NCI-H524 treated with DMSO at 0.1 percent for 48 hours (cell line): ENCODE measurements at regions not wholly inside any gene's neighbourhood (a gene's known extent, or its start where the extent isn't known, plus 50 kb on each side); places are given as distances from the start of the nearest gene placed in this dataset.

Source experiments
- DNase-seq: peaks from one replicate; lab custom pipeline; 2025; lab: John Stamatoyannopoulos, UW

DNA sequence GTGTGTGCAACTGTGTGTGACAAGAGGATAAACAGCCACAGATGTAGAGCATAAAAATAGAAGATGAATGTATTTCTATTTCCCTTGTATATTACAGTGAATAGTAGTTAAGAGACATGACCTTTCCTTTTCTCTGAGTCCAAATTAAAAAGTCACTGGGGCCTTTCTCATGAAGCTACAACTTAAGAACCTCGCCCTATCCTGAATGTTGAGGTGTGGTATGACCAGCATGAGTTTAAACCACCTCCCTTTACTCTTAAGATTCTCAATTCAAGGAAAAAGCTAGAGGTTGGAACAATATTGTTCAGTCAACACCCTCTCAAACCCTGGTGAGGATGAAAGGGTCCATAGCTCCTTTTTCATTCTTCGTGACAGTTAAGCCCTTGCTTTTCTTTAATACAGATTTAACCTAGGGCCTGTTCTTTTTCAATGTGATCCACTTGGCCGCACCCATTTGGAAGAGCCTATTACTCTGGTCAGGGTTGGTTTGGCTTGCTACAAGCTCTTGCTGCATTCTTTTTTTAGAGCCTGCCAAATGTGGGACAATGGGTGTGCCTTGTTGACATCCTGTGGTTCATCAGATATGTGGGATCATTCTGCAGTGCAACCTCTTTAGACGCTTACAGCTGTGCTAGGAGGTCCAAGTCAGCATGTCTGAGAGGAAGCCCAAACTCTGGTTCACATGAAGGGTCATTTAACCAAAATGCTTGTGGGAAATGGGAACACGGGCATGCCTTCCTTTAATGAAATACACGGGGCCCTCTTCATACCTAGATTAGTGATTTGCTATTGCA lies 290.0 kb downstream of the HAO1 start:
- no peak for DNase-seq

DNA sequence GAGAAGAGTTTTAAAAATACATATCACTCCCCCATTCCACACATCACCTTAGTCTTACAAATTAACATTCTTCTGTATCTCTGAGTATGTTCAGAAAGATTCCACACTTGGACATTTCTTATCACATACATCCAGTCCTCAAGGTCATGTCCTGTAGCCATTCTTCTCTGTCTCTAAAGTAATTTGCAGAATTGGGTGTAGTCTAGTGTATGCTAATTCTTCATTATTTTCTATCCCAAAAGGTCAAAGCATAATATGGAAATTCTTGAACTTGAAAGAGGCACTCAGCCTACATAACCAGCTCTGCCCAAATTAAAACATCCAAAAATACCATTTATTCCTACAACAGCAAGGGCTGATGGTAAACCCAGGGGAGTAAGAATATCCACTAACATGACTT lies 286.0 kb downstream of the HAO1 start:
- DNase-seq, result no peak

DNA sequence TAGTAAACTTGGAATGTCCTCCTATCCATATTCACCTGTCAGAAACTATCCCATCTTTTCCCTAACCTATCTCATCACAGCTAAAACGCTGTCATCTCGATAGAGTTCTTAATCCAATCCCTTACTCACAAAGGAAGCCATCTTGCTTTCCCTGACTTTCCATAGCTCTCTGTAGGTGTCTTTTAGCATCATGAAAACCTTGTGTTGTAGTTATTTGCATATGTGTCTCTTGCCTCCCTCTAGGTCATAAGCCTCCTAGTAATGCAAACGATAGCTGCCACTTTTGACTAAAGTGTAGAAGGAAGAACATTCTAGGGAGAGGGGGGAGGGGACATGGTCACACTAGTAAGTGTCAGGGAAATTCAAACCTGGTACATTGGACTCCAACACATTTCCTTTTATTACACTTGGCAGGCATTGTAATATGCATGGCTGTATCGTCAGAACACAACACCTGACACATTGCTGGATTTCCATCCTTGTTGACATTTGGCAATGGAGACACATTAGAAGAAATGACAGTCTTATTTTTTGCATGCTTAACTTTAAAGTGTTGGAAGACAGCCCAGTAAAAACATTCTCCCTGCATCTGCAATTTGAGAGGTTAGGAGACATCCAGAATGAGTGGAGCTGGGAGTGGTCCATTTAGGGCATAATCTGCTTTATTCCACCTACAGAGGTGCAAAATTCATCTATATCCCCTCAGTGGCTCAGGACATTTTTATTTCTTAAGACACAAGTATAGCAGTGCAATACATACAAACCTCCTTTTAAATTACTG lies 283.4 kb downstream of the HAO1 start:
- no peak for DNase-seq

DNA sequence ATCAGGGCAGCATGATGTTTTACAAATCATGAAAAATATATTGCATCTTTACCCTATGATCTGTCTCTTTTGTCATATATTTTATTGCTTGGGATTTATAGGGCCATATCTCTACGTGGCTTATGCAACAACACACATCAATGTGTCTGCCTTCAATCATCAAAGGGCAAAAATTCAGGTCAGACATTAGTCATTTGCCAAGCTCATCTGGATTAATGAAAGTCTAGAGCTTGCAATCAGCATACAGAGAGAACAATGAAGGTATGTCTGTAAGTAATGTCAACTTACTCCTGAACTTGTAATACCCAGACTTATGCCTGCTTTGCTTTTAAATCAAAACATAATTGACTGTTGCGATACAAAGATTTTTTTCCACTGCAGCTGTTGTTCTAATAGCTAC lies 282.7 kb downstream of the HAO1 start:
- DNase-seq, result no peak

DNA sequence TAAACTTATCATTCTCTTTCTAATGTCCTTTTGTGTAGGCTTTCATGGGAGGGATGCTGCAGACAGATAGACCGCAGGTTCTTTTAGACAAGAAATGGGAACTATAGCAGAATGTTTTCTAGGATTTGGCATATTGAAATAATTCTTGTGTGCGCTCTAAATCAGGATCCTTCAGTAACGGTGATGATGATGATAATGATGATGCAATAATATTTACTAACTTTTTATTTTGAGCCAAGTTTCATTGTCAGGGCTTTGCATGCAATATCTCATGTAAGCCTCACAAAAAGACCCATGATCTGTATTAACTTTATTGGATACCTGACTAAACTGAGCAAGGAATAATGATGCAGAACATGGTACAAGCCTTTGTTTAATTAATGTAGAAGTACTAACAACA lies 280.1 kb downstream of the HAO1 start:
- DNase-seq, result no peak

DNA sequence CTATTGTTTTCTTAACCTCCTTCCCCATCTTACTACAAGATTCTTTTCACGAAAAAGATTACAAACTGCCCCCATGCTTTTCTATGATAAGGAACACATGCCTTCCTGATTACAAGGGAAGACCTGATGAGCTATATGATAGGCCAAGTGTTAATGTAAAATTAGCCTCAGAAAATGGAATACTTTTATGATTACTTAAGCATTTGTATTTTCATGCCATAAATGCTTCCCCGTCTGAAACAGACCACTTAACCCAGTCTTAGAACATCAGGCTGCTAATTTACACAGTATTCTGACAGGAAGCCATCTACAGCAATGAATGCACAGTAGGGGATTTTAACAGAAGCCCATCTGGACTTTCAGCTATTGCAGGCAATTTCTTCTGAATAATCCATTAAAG lies 274.9 kb downstream of the HAO1 start:
- no peak for DNase-seq

DNA sequence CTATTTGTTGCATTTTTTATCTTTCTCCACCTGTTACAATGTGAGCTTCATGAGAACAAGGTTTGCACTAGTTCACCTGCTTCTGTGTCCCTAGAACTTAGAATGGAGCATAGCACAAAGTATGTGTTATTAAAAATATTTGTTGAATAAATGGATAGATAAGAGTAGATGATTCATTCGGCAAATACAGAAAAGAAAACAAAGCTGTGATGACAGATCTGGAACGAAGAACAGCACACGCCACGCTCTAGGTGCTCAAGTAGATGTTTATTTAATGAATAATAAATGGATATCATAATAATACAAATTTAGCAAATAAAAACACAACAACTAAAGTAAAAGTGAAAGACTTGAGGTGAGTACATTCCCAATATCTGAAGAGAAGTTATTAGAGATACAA lies 273.1 kb downstream of the HAO1 start:
- DNase-seq, result no peak

DNA sequence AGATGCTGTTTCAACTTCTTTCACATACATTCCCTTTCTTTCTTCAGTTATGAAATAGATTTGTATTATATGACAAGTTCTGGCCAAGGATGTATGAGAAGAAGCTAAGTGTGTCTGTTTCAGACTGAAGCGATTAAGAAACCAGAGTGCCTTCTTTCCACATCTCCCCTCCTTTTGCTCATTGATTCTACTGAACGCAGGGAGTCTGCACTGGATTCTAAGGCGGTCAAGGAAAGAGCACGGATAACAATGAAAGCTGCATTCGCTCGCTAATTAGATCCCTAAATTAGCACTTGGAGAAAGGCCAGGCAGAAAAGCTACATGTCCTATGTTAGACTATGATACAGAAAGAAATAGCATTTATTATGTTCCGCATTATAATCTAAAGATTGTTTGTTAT lies 267.7 kb downstream of the HAO1 start:
- DNase-seq, result no peak

DNA sequence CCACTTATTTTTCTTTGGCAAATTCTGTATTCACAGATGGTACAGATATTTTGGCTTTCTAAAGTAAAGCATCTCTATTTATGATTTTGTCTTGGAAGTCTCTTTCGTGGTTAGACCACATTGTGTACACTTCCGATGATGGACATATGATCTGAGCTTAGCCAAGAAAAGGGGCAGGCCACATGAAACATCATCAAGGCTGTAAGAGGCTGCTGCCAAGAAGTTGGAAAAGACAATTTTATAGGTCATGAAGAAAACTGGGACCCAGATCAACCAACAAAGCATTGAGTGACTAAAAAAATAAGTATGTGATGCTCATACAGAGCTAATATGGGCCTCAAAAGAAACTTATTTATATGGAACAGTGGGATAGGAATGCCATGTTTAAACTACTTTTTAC lies 266.4 kb downstream of the HAO1 start:
- DNase-seq, result no peak

DNA sequence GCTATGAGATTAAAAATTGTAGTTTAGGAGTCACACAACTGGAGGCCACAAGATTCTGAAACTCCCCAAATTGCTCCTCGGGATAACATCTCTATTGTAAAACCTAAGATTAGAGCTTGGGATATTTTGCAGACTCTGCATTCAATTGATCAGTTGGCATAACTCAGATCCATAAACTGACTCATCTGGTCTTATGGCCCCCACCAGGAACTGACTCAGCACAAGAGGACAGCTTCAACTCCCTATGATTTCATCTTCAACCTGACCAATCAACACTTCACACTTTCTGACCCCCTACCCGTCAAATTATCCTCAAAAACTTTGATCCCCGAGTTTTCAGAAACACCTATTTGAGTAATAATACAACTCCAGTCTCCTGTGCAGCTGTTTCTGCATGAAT lies 257.3 kb downstream of the HAO1 start:
- no peak for DNase-seq

DNA sequence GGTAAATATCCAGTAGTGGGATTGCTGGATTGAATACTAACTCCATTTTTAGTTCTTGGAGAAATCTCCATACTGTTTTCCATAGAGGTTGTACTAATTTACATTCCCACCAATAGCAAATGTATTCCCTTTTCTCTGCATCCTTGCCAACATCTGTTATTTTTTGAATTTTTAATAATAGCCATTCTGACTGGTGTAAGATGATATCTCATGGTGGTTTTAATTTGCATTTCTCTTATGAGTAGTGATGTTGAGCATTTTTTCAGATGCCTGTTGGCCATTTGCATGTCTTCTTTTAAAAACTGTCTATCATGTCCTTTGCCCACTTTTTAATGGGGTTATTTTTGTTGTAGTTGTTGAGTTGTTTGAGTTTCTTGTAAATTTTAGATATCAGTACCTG lies 253.2 kb downstream of the HAO1 start:
- DNase-seq, result no peak

DNA sequence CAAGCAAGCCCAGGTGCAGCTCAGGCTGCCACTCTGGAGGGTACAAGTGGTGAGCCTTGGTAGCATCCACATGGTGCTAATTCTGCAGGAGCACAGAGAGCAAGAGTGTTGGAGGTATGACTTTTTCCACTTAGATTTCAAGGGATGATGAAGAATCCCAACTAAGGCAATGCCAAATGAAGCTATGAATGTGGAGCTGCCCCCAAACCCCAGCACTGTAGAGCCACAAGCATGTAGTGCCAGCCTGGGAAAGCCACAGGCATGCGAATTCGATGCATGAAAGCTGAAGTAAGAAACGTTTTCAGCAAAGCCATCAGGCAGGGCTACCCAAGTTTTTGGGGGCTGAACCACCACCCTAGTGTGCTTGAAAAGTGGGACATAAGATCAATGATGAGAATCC lies 251.1 kb downstream of the HAO1 start:
- DNase-seq, result no peak

DNA sequence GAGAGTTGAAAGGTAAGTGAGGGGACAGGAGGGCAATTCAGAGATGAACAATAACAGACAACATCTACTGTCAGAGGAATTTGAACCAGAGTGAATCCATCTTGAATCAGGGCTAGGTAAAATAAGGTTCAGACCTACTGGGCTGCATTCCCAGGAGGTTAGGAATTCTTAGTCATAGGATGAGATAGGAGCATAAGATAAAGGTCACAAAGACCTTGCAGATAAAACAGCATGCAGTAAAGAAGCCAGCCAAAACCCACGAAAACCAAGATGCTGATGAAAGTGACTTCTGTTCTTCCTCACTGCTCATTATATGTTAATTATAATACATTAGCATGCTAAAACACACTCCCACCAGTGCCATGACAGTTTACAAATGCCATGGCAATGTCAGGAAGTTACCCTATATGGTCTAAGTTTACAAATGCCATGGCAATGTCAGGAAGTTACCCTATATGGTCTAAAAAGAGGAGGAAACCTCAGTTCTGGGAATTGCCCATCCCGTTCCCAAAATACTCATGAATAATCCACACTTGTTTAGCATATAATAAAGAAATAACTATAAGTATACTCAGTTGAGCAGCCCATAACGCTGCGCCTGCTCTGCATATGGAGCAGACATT lies 248.5 kb downstream of the HAO1 start:
- DNase-seq, result no peak

DNA sequence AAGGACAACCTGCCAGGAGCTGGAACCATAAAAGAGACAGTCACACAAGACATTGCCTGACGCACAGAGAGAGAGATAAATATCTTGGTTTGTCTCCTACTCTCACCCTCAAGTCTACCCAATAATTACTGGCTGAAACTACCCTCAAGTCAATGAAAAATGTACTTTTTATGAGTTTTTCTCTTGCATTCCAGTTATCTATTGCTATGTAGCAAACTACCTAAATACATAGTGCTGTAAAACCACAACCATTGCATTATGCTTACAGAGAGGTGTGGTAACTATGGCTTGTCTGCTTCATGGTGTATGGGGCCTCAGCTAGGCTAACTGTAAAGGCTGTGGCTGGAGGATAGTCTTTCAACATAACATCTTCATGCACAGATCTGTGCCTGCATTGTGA lies 247.8 kb downstream of the HAO1 start:
- no peak for DNase-seq

DNA sequence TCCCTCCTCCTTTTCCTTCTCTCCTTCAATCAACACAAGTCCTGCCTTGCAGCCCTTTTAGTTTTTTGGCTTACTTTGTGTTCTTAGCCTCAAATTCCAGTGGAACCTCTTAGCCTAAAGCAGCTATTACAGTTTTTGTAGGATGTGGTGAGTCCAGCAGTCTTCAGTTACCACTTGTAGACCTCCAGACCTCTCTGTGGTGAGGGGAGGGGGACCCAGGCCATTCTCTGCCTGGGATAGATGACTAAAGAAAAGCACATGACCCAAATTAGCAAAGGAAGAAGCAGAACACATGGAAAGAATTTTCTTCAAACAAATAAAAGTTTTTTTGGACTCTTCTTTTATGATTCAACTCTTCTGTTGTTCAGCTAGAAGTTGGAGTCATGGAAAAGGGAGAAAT lies 246.5 kb downstream of the HAO1 start:
- DNase-seq, result no peak

DNA sequence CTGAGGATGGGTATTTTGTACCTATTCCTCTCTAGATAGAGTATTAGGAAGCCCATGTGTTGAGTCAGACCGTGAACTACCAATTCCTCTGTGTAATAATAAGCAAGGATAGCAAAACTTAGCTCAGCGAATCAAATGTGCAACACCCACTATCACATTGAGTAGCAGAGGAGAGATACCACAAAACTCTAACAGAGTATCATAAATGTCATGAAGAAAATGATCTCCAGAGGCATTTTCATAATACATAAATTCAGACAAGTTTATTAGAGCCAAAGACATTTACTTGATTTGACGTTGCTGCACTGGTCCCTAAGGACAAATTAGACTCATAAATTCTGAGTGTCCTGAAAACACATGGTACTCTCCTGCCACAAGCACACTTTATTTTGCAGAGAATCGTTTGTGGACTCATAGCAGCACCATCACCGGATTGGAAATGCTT lies 245.2 kb downstream of the HAO1 start:
- no peak for DNase-seq

DNA sequence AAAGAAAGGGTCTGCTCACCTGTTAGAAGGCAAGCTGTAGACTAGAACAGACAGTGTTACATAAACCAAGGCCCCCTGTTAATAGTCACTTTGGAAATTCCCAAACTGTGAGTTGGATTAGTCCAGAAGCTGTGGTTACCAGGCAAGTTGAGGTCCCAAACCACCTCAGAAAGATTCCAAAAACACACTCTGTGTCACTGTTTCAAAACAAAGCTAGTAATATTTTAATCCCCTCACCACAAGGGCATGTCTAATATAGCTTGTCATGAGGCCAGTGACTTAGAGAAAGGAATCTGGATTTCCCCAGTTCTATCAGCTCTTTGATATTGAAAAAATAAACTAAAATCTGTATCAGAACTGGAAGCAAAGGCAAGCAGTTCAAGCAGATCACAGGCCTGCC lies 244.6 kb downstream of the HAO1 start:
- no peak for DNase-seq

DNA sequence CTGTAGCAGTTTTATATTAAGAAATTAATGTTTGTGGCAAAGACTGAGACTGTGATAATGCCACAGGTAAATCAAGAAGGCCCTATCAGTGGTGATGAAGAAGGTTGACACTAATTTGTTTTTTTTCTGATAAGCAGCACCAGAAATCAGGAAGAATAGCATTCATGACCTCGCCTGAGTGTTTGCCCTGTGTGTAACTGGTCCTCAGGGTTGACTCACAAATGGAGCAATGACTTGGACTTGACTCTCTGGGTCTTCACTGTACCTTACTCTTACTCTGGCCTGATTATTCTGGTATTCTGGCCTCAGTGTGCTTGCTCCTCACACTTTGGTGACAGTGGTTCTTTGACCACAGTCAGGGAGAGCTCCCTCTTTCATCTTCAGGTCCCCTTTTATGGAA lies 243.9 kb downstream of the HAO1 start:
- no peak for DNase-seq

DNA sequence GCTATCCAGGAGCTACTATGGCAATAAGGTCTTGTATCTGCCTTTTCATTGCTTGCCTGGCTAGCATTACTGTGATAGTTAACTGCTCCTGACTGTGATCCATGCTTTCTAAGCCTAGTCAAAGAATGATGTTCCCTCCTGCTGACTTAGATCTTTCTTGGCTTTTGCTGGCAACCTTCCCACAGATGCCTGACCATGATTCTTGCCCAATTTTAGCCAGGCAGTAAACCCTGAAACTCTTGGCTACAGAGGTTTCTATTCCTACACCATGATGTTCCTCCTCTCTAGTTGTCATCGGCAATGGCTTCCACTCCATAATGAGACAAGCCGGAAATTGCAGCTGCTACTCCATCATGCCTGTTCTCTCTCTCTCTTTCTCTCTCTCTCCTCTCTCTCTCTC lies 238.1 kb downstream of the HAO1 start:
- no peak for DNase-seq

DNA sequence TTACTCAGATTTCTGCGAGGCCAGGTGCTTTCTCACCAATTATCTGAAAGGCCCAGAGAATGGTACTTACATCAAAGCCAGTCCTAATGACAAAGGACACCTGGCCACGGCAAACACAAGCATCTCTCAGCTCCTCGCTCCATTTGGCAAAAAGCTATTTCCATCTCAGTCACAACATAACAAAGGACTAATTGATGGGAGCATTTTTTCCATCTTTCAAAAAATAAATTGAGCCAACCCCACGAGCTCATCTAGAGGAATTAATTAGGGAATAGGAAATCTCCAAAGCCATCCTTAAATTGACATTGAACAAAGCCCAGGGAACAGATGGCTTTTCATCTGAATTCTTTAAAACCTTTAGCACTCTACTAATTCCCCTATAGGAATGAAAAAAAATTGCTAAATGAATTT lies 236.7 kb downstream of the HAO1 start:
- DNase-seq, result peak; percentile 59

DNA sequence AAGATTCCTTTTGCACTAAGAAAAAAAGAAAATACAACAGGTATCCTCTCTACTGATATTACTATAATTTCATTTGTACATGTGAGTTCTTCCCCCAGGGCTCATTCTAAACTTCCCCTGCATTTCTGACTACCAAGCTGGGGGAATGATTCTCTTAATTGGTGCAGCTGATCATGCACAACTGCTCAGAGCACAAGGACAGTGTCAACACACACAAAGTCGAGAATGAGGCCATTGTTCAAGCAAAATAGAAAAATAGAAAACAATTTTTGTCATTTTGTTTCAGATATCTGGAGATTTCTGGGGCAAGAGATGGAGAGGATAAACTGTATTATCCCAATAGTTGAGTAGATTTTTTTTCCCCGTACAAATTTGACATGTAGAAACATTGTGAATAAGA lies 236.3 kb downstream of the HAO1 start:
- no peak for DNase-seq

DNA sequence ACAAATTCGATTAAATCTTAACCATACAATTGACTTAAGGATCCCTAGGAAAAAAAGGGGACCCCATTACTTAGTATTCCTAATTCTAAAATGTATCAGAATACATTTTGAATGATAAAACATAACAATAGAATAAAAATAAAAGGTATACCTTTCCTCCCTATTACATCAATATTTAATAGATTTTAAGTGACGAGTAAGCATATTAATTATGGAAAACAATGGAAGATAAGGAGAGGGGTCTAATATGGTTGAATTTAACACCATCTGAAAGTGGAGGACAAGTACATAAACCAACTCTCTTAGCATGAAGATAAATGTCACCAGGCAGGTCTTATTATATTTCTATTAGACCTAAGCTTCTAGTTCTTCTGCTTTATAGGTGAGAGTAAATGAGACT lies 232.1 kb downstream of the HAO1 start:
- no peak for DNase-seq

DNA sequence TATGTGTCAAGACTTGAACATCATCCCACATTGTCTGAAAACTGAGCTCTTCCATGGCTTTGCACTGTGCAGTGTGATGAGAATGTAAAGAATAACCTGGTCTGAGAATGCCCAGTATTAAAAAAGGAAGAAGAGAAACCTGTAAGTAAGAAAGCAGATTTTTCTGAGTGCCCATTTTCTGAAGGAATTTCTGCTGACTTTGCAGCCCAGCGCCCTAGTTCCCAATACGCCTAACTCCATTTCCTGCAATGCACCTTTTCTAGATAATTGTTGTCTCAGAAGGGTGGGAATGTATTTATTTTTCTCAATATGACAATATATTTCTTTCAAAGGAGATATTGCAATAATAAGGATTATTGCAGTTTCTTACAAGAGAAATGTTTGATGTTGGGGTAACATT lies 231.5 kb downstream of the HAO1 start:
- DNase-seq, result no peak
